Heart right ventricle (tissue), 16 donors: ENCODE measurements at regions not wholly inside any gene's neighbourhood (a gene's known extent, or its start where the extent isn't known, plus 50 kb on each side); places are given as distances from the start of the nearest gene placed in this dataset.

Experiments used
- ATAC-seq, 8 donors: fragments of 200-7000 bp; cut with Tn5 transposase; one replicate each; pipeline ENCODE4 v1.9.1; 2020; ENCODE audit warnings: mild to moderate bottlenecking in 8 of 8, moderate library complexity in 8 of 8, moderate number of reproducible peaks in 1 of 8
- DNase-seq, 2 donors: peaks; one replicate each; pipeline ENCODE4 v3.0.0-alpha.2; 2020
- H3K27ac ChIP-seq, 10 donors: fragments of 200-600 bp; sonication (generic) in 2 of 10; one replicate each; pipeline versions ENCODE4 v1.5.0 to v1.8.0; 2020 to 2022; ENCODE audit warnings: mild to moderate bottlenecking in 3 of 10
- H3K27me3 ChIP-seq, 7 donors: fragments of 200-600 bp; one replicate each; pipeline ENCODE4 v1.8.0; 2021 to 2022; ENCODE audit warnings: mild to moderate bottlenecking in 2 of 7
- H3K36me3 ChIP-seq, 9 donors: fragments of 200-600 bp; sonication (generic) in 1 of 9; one replicate each; pipeline versions ENCODE4 v1.5.0 to v1.8.0; 2020 to 2022; ENCODE audit warnings: mild to moderate bottlenecking in 2 of 9
- H3K4me1 ChIP-seq, 9 donors: fragments of 200-600 bp; sonication (generic) in 1 of 9; one replicate each; pipeline versions ENCODE4 v1.5.0 to v1.8.0; 2020 to 2022; ENCODE audit warnings: mild to moderate bottlenecking in 4 of 9
- H3K4me3 ChIP-seq, 10 donors: fragments of 200-600 bp; sonication (generic) in 2 of 10; one replicate each; pipeline versions ENCODE4 v1.5.0 to v1.8.0; 2020 to 2022; ENCODE audit warnings: mild to moderate bottlenecking in 7 of 10, moderate library complexity in 2 of 10
- H3K9me3 ChIP-seq, 11 donors: fragments of 200-600 bp in 10 of 11; sonication (generic) in 2 of 11; one replicate each; pipeline versions ENCODE4 v1.5.0 to v1.8.0; 2013 to 2022; ENCODE audit warnings: mild to moderate bottlenecking in 2 of 11, control low read depth in 1 of 11, moderate library complexity in 1 of 11
- WGBS, 2 donors: extraction: QIAGEN DNeasy Blood & Tissue Kit; methylation state at CpG; one replicate each; pipeline ENCODE4 v1.1.7; 2013; ENCODE audit warnings: inconsistent platforms in 1 of 2; 5-methylcytosine and 5-hydroxymethylcytosine counted together
- intact Hi-C, 10 donors: fragments of 100-400 bp; cut with DNase I; formaldehyde crosslinking; loops; one replicate each; pipeline versions ENCODE4 v1.11.1 to v1.14.2; 2022
- TF ChIP-seq, protein P1 (sequence below), 9 donors: fragments of 200-600 bp; sonication (generic) in 2 of 9; IDR thresholded peaks; one replicate each; pipeline versions ENCODE4 v1.5.0 to v1.8.0; 2021 to 2022; ENCODE audit warnings: antibody characterized with exemption in 9 of 9, mild to moderate bottlenecking in 5 of 9, moderate library complexity in 1 of 9
- donor health status: Arrhythmogenic right ventricular cardiomyopathy.
- donor health status: ischemic (EF 13 %, LVEDD 7.1; RV severe dilation, severe dysfunction).
- donor health status: healthy with polysubstance abuse.
- donor health status: DM: no; HTN: yes; CAD: no.
- donor health status: DM: no; HTN: no; CAD: no.
- donor health status: ischemic (EF 25% LVEDD 6.9; RV normal size, moderate dysfunction).
- donor health status: ischemic (EF 25% LVEDD 5.7; RV mildly dilated, moderate dysfunction).
- donor health status: healthy.
- donor health status: DM: yes; HTN: yes; CAD: no.
- donor health status: Ischemic cardiomyopathy.
- donor health status: ischemic (EF 35%, LVEDD 5.7; RV mildly dilated, moderate dysfunction).
- donor health status: nonischemic (EF 11% LVEDD 7.7; RV severe dilation, severe dysfunction).
- donor health status: DM: yes; HTN: yes; CAD: no.
- donor health status: PGD.
- donor health status: ischemic (EF 29% LVEDD 5.4; RV normal size, mild dysfunction).
- donor health status: nonischemic (EF 23%, LVEDD 6.1; RV moderate dilation, normal function).

GRCh38 chr5:120375248-120375647, 88.9 kb upstream of the PRR16 start:
- no peaks in the 10 kb centered on the region for H3K36me3 ChIP-seq
- H3K4me1 ChIP-seq, result peaks cover 0 to 4% (median 0%) of the 10 kb centered on the region in 9 donors
- no peaks in the 10 kb centered on the region for H3K27me3 ChIP-seq
- TF ChIP-seq, protein P1, sequence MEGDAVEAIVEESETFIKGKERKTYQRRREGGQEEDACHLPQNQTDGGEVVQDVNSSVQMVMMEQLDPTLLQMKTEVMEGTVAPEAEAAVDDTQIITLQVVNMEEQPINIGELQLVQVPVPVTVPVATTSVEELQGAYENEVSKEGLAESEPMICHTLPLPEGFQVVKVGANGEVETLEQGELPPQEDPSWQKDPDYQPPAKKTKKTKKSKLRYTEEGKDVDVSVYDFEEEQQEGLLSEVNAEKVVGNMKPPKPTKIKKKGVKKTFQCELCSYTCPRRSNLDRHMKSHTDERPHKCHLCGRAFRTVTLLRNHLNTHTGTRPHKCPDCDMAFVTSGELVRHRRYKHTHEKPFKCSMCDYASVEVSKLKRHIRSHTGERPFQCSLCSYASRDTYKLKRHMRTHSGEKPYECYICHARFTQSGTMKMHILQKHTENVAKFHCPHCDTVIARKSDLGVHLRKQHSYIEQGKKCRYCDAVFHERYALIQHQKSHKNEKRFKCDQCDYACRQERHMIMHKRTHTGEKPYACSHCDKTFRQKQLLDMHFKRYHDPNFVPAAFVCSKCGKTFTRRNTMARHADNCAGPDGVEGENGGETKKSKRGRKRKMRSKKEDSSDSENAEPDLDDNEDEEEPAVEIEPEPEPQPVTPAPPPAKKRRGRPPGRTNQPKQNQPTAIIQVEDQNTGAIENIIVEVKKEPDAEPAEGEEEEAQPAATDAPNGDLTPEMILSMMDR (IDR thresholded peaks at IDR 0.05), result no peak
- ATAC-seq, result no peak
- WGBS, 2 donors, result 42 to 63% methylated on average over 1 of the region's 1 CpG
- intact Hi-C loops, result loop anchor here in 1 of 10 donors (2.0 kb wide), 1 partner anchor 14 kb away; no protein-coding TSS in a partner anchor
- peak overlapping the region in 2 of 10 donors; percentile 5 to 41 for H3K27ac ChIP-seq
- H3K9me3 ChIP-seq, result peaks cover 0 to 27% (median 0%) of the 10 kb centered on the region in 11 donors
- H3K4me3 ChIP-seq, result no peak overlapping the region
- DNase-seq, result no peak

DNA sequence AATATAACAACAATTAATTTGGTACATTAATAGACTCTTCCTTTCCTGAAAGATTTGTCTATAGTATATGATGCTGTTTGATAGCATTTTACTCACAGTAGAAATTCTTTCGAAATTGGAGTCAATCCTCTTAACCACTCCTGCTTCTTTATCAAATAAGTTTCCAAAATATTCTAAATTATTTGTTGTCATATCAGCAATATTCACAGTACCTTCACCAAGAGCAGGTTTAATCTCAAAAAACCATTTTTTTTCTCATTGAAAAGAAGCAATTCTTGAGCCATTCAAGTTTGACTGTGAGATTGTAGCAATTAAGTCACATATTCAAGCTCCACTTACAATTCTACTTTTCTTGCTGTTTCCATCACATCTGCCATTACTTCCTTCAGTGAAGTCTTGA, 83.5 kb upstream of the PRR16 start:
- H3K9me3 ChIP-seq, result peaks cover 0 to 33% (median 0%) of the 10 kb centered on the region in 11 donors
- TF ChIP-seq, protein P1 (IDR thresholded peaks at IDR 0.05), result no peak
- 89 to 91% methylated on average over 1 of the region's 1 CpG for WGBS, 2 donors
- DNase-seq (no peak), ATAC-seq (no peak)
- intact Hi-C loops, result no loop called here
- H3K4me1 ChIP-seq, result peaks cover 0 to under 1% (median 0%) of the 10 kb centered on the region in 9 donors
- no peaks in the 10 kb centered on the region for H3K27me3 ChIP-seq
- no peak overlapping the region for H3K27ac ChIP-seq
- no peaks in the 10 kb centered on the region for H3K36me3 ChIP-seq
- H3K4me3 ChIP-seq, result no peak overlapping the region

DNA sequence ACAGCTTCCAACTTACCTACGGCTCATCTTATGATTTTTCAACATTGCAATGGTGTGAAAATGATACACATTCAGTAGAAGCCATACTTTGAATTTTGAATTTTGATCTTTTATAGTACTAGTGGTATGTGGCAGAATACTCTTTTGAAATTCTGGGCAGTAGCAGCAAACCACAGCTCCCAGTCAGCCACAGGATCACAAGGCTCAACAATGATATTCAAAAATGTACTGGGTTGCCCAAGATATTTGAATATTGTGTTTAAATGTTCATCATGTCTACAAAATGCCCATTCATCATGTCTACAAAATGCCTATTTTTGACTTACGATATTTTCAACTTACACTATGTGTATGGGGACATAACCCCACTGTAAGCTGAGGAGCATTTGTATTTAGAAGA, 81.3 kb upstream of the PRR16 start:
- 84 to 92% methylated on average over 2 of the region's 2 CpGs for WGBS, 2 donors
- TF ChIP-seq, protein P1 (IDR thresholded peaks at IDR 0.05), result no peak
- Histone ChIP-seq H3K27ac (no peak overlapping the region), H3K36me3 (no peaks in the 10 kb centered on the region), H3K27me3 (no peaks in the 10 kb centered on the region), H3K9me3 (peaks cover 0 to 28% (median 0%) of the 10 kb centered on the region in 11 donors), H3K4me3 (no peak overlapping the region), H3K4me1 (peaks cover 0 to 9% (median 0%) of the 10 kb centered on the region in 9 donors)
- ATAC-seq, result no peak
- no peak for DNase-seq
- intact Hi-C loops, result no loop called here

DNA sequence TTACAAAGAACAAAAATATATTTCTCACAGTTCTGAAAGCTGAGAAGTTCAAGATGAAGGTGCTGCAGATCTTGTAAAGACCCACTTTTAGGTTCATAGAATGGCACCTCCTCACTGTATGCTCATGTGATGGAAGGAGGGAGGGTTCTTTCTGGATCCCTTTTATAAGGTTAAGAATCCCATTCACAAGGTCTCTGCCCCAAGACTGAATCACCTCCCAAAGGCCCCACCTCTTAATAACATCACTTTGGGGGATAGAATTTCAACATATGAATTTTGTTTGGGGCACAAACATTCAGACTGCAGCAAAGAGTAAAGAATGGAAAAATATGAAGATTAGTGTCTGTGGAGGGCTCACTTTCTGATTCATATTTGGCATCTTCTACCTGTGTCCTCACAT, 77.1 kb upstream of the PRR16 start:
- peaks cover 0 to 22% (median 3%) of the 10 kb centered on the region in 9 donors for H3K4me1 ChIP-seq
- intact Hi-C loops, result no loop called here
- no peaks in the 10 kb centered on the region for H3K36me3 ChIP-seq
- no peak overlapping the region for H3K4me3 ChIP-seq
- DNase-seq, result no peak
- ATAC-seq, result no peak
- no peaks in the 10 kb centered on the region for H3K9me3 ChIP-seq
- H3K27me3 ChIP-seq, result no peaks in the 10 kb centered on the region
- TF ChIP-seq, protein P1 (IDR thresholded peaks at IDR 0.05), result no peak
- H3K27ac ChIP-seq, result peak overlapping the region in 4 of 10 donors; percentile 22 to 61 (median 58)
